Spleen (tissue), 11 donors: ENCODE measurements at regions not wholly inside any gene's neighbourhood (a gene's known extent, or its start where the extent isn't known, plus 50 kb on each side); places are given as distances from the start of the nearest gene placed in this dataset.

Experiments used
- DNase-seq: peaks from one replicate; pipeline ENCODE4 v3.0.0-alpha.2; 2020
- H3K27ac ChIP-seq, 8 donors: fragments of 200-600 bp; sonication (generic) in 7 of 8; 1 replicate in 4 of 8; 2 replicates in 4 of 8; pipeline versions ENCODE4 v1.5.0 to v1.8.0; 2016 to 2021; ENCODE audit warnings: inconsistent platforms in 4 of 8, mild to moderate bottlenecking in 4 of 8, moderate library complexity in 1 of 8
- H3K27me3 ChIP-seq, 7 donors: fragments of 200-600 bp; sonication (generic) in 6 of 7; replicated peaks in 1 of 7; 1 replicate in 4 of 7; 2 replicates in 3 of 7; pipeline versions ENCODE4 v1.5.0 to v1.8.0; 2016 to 2021; ENCODE audit warnings: inconsistent platforms in 3 of 7, mild to moderate bottlenecking in 1 of 7
- H3K36me3 ChIP-seq, 6 donors: fragments of 200-600 bp; sonication (generic) in 5 of 6; 1 replicate in 4 of 6; 2 replicates in 2 of 6; pipeline versions ENCODE4 v1.5.0 to v1.8.0; 2016 to 2021; ENCODE audit warnings: inconsistent platforms in 2 of 6
- H3K4me1 ChIP-seq, 6 donors: fragments of 200-600 bp; sonication (generic) in 5 of 6; 1 replicate in 3 of 6; 2 replicates in 3 of 6; pipeline versions ENCODE4 v1.5.0 to v1.8.0; 2016 to 2021; ENCODE audit warnings: inconsistent platforms in 3 of 6
- H3K4me3 ChIP-seq, 8 donors: fragments of 200-600 bp; sonication (generic) in 7 of 8; 1 replicate in 4 of 8; 2 replicates in 4 of 8; pipeline versions ENCODE4 v1.5.0 to v1.8.0; 2016 to 2021; ENCODE audit warnings: inconsistent platforms in 4 of 8, mild to moderate bottlenecking in 4 of 8, moderate library complexity in 2 of 8
- H3K9me3 ChIP-seq, 8 donors: fragments of 200-600 bp; sonication (generic) in 7 of 8; 1 replicate in 4 of 8; 2 replicates in 4 of 8; pipeline versions ENCODE4 v1.5.0 to v1.8.0; 2016 to 2021; ENCODE audit warnings: inconsistent platforms in 4 of 8
- POLR2A ChIP-seq, 3 donors: fragments of 450-650 bp; IDR thresholded peaks; one replicate each; pipeline ENCODE4 v1.5.1; 2017; ENCODE audit warnings: antibody characterized with exemption in 3 of 3, mild to moderate bottlenecking in 1 of 3
- POLR2AphosphoS5 ChIP-seq, 3 donors: sonication (generic); formaldehyde crosslinking; IDR thresholded peaks; one replicate each; pipeline ENCODE4 v1.5.1; 2017; ENCODE audit warnings: antibody characterized with exemption in 3 of 3
- WGBS, 5 donors: extraction: QIAGEN DNeasy Blood & Tissue Kit in 3 of 5; methylation state at CpG; one replicate each; pipeline versions ENCODE4 v1.1.5 to v1.1.7; 2013 to 2018; 5-methylcytosine and 5-hydroxymethylcytosine counted together
- intact Hi-C: fragments of 100-400 bp; cut with DNase I; formaldehyde crosslinking; loops from one replicate; pipeline ENCODE4 v1.15.0; 2023; ENCODE audit warnings: low total_unique reads
- TF ChIP-seq, protein P1 (sequence below), 11 experiments: fragments of 200-600 bp in 7 of 11; fragments of 450-650 bp in 4 of 11; sonication (generic) in 4 of 11; IDR thresholded peaks in 8 of 11; conservative IDR thresholded peaks in 3 of 11; 1 replicate in 7 of 11; 2 replicates in 4 of 11; pipeline versions ENCODE4 v1.4.0 to v1.8.0; 2016 to 2021; ENCODE audit warnings: antibody characterized with exemption in 11 of 11, inconsistent platforms in 4 of 11, mild to moderate bottlenecking in 1 of 11
- donor health status: healthy with polysubstance abuse.
- donor health status: DM: no; HTN: no; CAD: no; lungs with moderate emphysema.
- donor health status: DM: no; HTN: no; CAD: no.
- donor health status: Bipolar disorder and iron deficiency.
- donor health status: healthy.
- donor health status: DM: no; HTN: no; CAD: no.
- donor health status: DM: yes; HTN: yes; CAD: no.

DNA sequence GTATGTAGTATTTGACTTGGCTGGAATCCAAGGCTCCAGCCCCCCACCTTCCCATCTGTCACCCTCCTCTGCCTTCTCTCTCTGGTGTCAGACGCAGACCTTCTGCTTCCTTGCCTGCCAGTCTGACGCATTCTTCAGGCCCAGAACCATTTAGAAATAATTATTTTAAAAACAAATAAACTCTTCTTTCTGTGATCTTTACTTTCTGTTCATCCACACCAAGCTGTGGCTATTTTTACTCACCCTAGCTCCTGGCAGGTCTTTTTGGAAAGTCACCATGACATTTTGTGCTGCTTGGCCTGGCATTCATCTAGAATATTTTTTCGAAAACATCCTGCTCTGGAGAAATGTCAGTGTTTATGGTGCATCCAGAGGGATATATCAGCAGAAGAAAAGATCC, 330.7 kb upstream of the ASIC2 start:
- H3K4me1 ChIP-seq: no peaks in the 10 kb centered on the region
- H3K27me3 ChIP-seq: peaks cover 0 to 13% (median 0%) of the 10 kb centered on the region in 7 donors
- intact Hi-C loops: no loop called here
- H3K4me3 ChIP-seq: no peak overlapping the region
- WGBS, 5 donors: 69 to 90% (median 81%) methylated on average over 3 of the region's 3 CpGs
- no peak for TF ChIP-seq POLR2A (IDR thresholded peaks at IDR 0.05)
- TF ChIP-seq POLR2AphosphoS5 (IDR thresholded peaks at IDR 0.05): no peak
- TF ChIP-seq, protein P1, sequence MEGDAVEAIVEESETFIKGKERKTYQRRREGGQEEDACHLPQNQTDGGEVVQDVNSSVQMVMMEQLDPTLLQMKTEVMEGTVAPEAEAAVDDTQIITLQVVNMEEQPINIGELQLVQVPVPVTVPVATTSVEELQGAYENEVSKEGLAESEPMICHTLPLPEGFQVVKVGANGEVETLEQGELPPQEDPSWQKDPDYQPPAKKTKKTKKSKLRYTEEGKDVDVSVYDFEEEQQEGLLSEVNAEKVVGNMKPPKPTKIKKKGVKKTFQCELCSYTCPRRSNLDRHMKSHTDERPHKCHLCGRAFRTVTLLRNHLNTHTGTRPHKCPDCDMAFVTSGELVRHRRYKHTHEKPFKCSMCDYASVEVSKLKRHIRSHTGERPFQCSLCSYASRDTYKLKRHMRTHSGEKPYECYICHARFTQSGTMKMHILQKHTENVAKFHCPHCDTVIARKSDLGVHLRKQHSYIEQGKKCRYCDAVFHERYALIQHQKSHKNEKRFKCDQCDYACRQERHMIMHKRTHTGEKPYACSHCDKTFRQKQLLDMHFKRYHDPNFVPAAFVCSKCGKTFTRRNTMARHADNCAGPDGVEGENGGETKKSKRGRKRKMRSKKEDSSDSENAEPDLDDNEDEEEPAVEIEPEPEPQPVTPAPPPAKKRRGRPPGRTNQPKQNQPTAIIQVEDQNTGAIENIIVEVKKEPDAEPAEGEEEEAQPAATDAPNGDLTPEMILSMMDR (IDR thresholded peaks at IDR 0.05 in 8 of 11, conservative IDR thresholded peaks at IDR 0.05 in 3 of 11): no peak
- DNase-seq: no peak
- no peak overlapping the region for H3K27ac ChIP-seq
- H3K9me3 ChIP-seq: no peaks in the 10 kb centered on the region
- H3K36me3 ChIP-seq: no peaks in the 10 kb centered on the region

- TF ChIP-seq, protein P1 (IDR thresholded peaks at IDR 0.05 in 8 of 11, conservative IDR thresholded peaks at IDR 0.05 in 3 of 11): no peak
- TF ChIP-seq POLR2AphosphoS5 (IDR thresholded peaks at IDR 0.05) (no peak), POLR2A (IDR thresholded peaks at IDR 0.05) (no peak)
- Histone ChIP-seq H3K4me1 (no peaks in the 10 kb centered on the region), H3K27ac (no peak overlapping the region), H3K36me3 (no peaks in the 10 kb centered on the region), H3K27me3 (peaks cover 0 to 20% (median 0%) of the 10 kb centered on the region in 7 donors), H3K4me3 (no peak overlapping the region), H3K9me3 (peaks cover 0 to 19% (median 9%) of the 10 kb centered on the region in 8 donors)
- DNase-seq: no peak
- intact Hi-C loops: no loop called here
- 73 to 87% (median 74%) methylated on average over 7 of the region's 7 CpGs for WGBS, 5 donors
Observed at GRCh38 chr17:33628500-33629346, 335.6 kb upstream of the ASIC2 start.

GRCh38 chr17:33633446-33633845, 340.4 kb upstream of the ASIC2 start:
- H3K4me3 ChIP-seq: no peak overlapping the region
- intact Hi-C loops: no loop called here
- 76 to 85% (median 80%) methylated on average over 6 of the region's 6 CpGs for WGBS, 5 donors

GRCh38 chr17:33637534-33637933, 344.4 kb upstream of the ASIC2 start:
- Histone ChIP-seq H3K27ac (no peak overlapping the region), H3K36me3 (no peaks in the 10 kb centered on the region), H3K4me3 (no peak overlapping the region), H3K4me1 (no peaks in the 10 kb centered on the region), H3K9me3 (peaks cover 0 to 16% (median 8%) of the 10 kb centered on the region in 8 donors), H3K27me3 (peaks cover 0 to 27% (median 0%) of the 10 kb centered on the region in 7 donors)
- intact Hi-C loops: no loop called here
- no peak for TF ChIP-seq POLR2A (IDR thresholded peaks at IDR 0.05)
- TF ChIP-seq, protein P1 (IDR thresholded peaks at IDR 0.05 in 8 of 11, conservative IDR thresholded peaks at IDR 0.05 in 3 of 11): no peak
- no peak for TF ChIP-seq POLR2AphosphoS5 (IDR thresholded peaks at IDR 0.05)
- 48 to 77% (median 55%) methylated on average over 3 of the region's 3 CpGs for WGBS, 5 donors
- DNase-seq: no peak

More at GRCh38 chr17:33633446-33633845, 340.4 kb upstream of the ASIC2 start:
- H3K9me3 ChIP-seq: peaks cover 0 to 35% (median 18%) of the 10 kb centered on the region in 8 donors
- no peaks in the 10 kb centered on the region for H3K4me1 ChIP-seq
- H3K36me3 ChIP-seq: no peaks in the 10 kb centered on the region
- no peak overlapping the region for H3K27ac ChIP-seq
- no peak for DNase-seq
- peaks cover 0 to 22% (median 0%) of the 10 kb centered on the region in 7 donors for H3K27me3 ChIP-seq
- TF ChIP-seq POLR2AphosphoS5 (IDR thresholded peaks at IDR 0.05): no peak
- TF ChIP-seq POLR2A (IDR thresholded peaks at IDR 0.05): no peak
- TF ChIP-seq, protein P1 (IDR thresholded peaks at IDR 0.05 in 8 of 11, conservative IDR thresholded peaks at IDR 0.05 in 3 of 11): no peak
